Neural cell (in vitro differentiated cells): ENCODE measurements at regions not wholly inside any gene's neighbourhood (a gene's known extent, or its start where the extent isn't known, plus 50 kb on each side); places are given as distances from the start of the nearest gene placed in this dataset.
"Not testable (repeated sequence)": the region's sequence is repeated elsewhere in the genome, so short reads cannot be mapped to it uniquely, and the experiment has no call there.

Source experiments
- CTCF ChIP-seq: fragments of 450-650 bp; IDR thresholded peaks from 2 replicates; pipeline ENCODE4 v1.5.1; 2014; ENCODE audit warnings: antibody characterized with exemption, mild to moderate bottlenecking, moderate library complexity; ENCODE audit not compliant: poor library complexity, severe bottlenecking
- EP300 ChIP-seq: fragments of 450-650 bp; conservative IDR thresholded peaks from 2 replicates; pipeline ENCODE4 v1.6.1; 2014; ENCODE audit warnings: antibody characterized with exemption, mild to moderate bottlenecking, moderate library complexity; ENCODE audit not compliant: poor library complexity, severe bottlenecking
- EZH2 ChIP-seq: fragments of 200-600, 300-800 bp; shearing (Covaris generic), sonication (generic); IDR thresholded peaks from 2 replicates; pipeline ENCODE4 v1.6.1; 2014; ENCODE audit warnings: antibody characterized with exemption, low read length, borderline replicate concordance, mild to moderate bottlenecking; ENCODE audit not compliant: insufficient read depth, poor library complexity, severe bottlenecking
- REST ChIP-seq: IDR thresholded peaks from 2 replicates; pipeline ENCODE4 v1.6.1; 2012; ENCODE audit warnings: borderline replicate concordance

GRCh38 chrX:979127-979526 is 233.3 kb downstream of the CRLF2 start:
- not testable (repeated sequence) for TF ChIP-seq CTCF, EP300, REST, EZH2
